Fibroblast of lung (primary cell): ENCODE measurements at regions not wholly inside any gene's neighbourhood (a gene's known extent, or its start where the extent isn't known, plus 50 kb on each side); places are given as distances from the start of the nearest gene placed in this dataset.

Source experiments
- DNase-seq, 2 donors: peaks; one replicate each; pipeline versions ENCODE4 v3.0.0 to v3.0.0-alpha.2; 2010; ENCODE audit warnings: low read depth in 2 of 2
- H2AFZ ChIP-seq: 2 replicates; pipeline ENCODE4 v1.5.1; 2012; ENCODE audit warnings: low read length, control low read depth, inconsistent platforms
- H3K27ac ChIP-seq: 2 replicates; pipeline ENCODE4 v1.5.1; 2011; ENCODE audit warnings: low read length, control low read depth; ENCODE audit not compliant: insufficient read depth
- H3K27me3 ChIP-seq: 2 replicates; pipeline ENCODE4 v1.5.1; 2011; ENCODE audit warnings: mild to moderate bottlenecking, low read length; ENCODE audit not compliant: control insufficient read depth, insufficient read depth
- H3K36me3 ChIP-seq: 2 replicates; pipeline ENCODE4 v1.5.1; 2011; ENCODE audit warnings: low read length; ENCODE audit not compliant: control insufficient read depth, insufficient read depth
- H3K4me1 ChIP-seq: 2 replicates; pipeline ENCODE4 v1.5.1; 2011; ENCODE audit warnings: low read length; ENCODE audit not compliant: control insufficient read depth, insufficient read depth; ENCODE audit errors: extremely low read depth
- H3K4me2 ChIP-seq: 2 replicates; pipeline ENCODE4 v1.5.1; 2011; ENCODE audit warnings: low read length, control low read depth; ENCODE audit not compliant: insufficient read depth; ENCODE audit errors: extremely low read depth
- H3K4me3 ChIP-seq, 4 experiments: fragments of 200-600 bp in 1 of 4; sonication (generic) in 1 of 4; replicated peaks in 1 of 4; 2 replicates each; pipeline ENCODE4 v1.5.1; 2011 to 2016; ENCODE audit warnings: low read length in 4 of 4, low read depth in 3 of 4, mild to moderate bottlenecking in 3 of 4, control low read depth in 2 of 4, inconsistent platforms in 1 of 4, mixed read lengths in 1 of 4; ENCODE audit not compliant: insufficient read depth in 1 of 4; ENCODE audit errors: control extremely low read depth in 1 of 4
- H3K79me2 ChIP-seq: 2 replicates; pipeline ENCODE4 v1.5.1; 2012; ENCODE audit warnings: mild to moderate bottlenecking, low read length, inconsistent platforms; ENCODE audit not compliant: control insufficient read depth, insufficient read depth
- H3K9ac ChIP-seq: 2 replicates; pipeline ENCODE4 v1.5.1; 2011; ENCODE audit warnings: mild to moderate bottlenecking, low read length, control low read depth; ENCODE audit not compliant: insufficient read depth
- H3K9me3 ChIP-seq: 2 replicates; pipeline ENCODE4 v1.5.1; 2012; ENCODE audit warnings: low read depth, low read length; ENCODE audit not compliant: control insufficient read depth, insufficient read depth
- H4K20me1 ChIP-seq: 2 replicates; pipeline ENCODE4 v1.5.1; 2011; ENCODE audit warnings: low read length; ENCODE audit not compliant: control insufficient read depth, insufficient read depth; ENCODE audit errors: extremely low read depth
- CTCF ChIP-seq, 2 donors: IDR thresholded peaks in 1 of 2; conservative IDR thresholded peaks in 1 of 2; 1 replicate in 1 of 2; 2 replicates in 1 of 2; pipeline ENCODE4 v1.5.1; 2011 to 2012; ENCODE audit warnings: low read length in 2 of 2, control low read depth in 1 of 2, inconsistent platforms in 1 of 2, low read depth in 1 of 2, mild to moderate bottlenecking in 1 of 2
- EZH2 ChIP-seq: IDR thresholded peaks from 2 replicates; pipeline ENCODE4 v1.5.1; 2012; ENCODE audit warnings: low read length, control low read depth, mild to moderate bottlenecking; ENCODE audit errors: missing control alignments

GRCh38 chr3:152671446-152672319 is 163.2 kb upstream of the P2RY1 start:
- no peak for DNase-seq
- H3K4me2 ChIP-seq = no peak overlapping the region
- no peaks in the 10 kb centered on the region for H3K79me2 ChIP-seq
- no peak overlapping the region for H2AFZ ChIP-seq
- no peak overlapping the region for H3K9ac ChIP-seq
- H3K4me3 ChIP-seq = no peak overlapping the region
- no peaks in the 10 kb centered on the region for H4K20me1 ChIP-seq
- no peaks in the 10 kb centered on the region for H3K36me3 ChIP-seq
- H3K9me3 ChIP-seq = no peaks in the 10 kb centered on the region
- TF ChIP-seq EZH2 (no peak), CTCF (conservative IDR thresholded peaks at IDR 0.05 in 1 of 2, IDR thresholded peaks at IDR 0.05 in 1 of 2; ENCODE audit: low read depth in 1 of 2, low read length in 2 of 2) (no peak)
- no peaks in the 10 kb centered on the region for H3K27me3 ChIP-seq
- no peaks in the 10 kb centered on the region for H3K4me1 ChIP-seq
- H3K27ac ChIP-seq = no peak overlapping the region

GRCh38 chr3:152672320-152672649 is 162.6 kb upstream of the P2RY1 start:
- Histone ChIP-seq H2AFZ (no peak overlapping the region), H3K4me1 (no peaks in the 10 kb centered on the region), H3K4me3 (no peak overlapping the region), H3K79me2 (no peaks in the 10 kb centered on the region), H3K9ac (no peak overlapping the region), H4K20me1 (no peaks in the 10 kb centered on the region), H3K27me3 (no peaks in the 10 kb centered on the region), H3K27ac (no peak overlapping the region), H3K4me2 (no peak overlapping the region), H3K36me3 (no peaks in the 10 kb centered on the region), H3K9me3 (no peaks in the 10 kb centered on the region)
- TF ChIP-seq EZH2 = no peak
- TF ChIP-seq CTCF (conservative IDR thresholded peaks at IDR 0.05 in 1 of 2, IDR thresholded peaks at IDR 0.05 in 1 of 2; ENCODE audit: low read depth in 1 of 2, low read length in 2 of 2) = no peak
- no peak for DNase-seq

GRCh38 chr3:152676810-152677379 is 158.0 kb upstream of the P2RY1 start:
- Histone ChIP-seq H3K79me2 (no peaks in the 10 kb centered on the region), H3K4me2 (no peak overlapping the region), H3K4me3 (no peak overlapping the region), H3K9me3 (no peaks in the 10 kb centered on the region), H4K20me1 (no peaks in the 10 kb centered on the region), H3K36me3 (no peaks in the 10 kb centered on the region), H3K9ac (no peak overlapping the region), H3K4me1 (no peaks in the 10 kb centered on the region), H3K27me3 (no peaks in the 10 kb centered on the region), H2AFZ (no peak overlapping the region), H3K27ac (no peak overlapping the region)
- DNase-seq = no peak
- TF ChIP-seq EZH2 (no peak), CTCF (conservative IDR thresholded peaks at IDR 0.05 in 1 of 2, IDR thresholded peaks at IDR 0.05 in 1 of 2; ENCODE audit: low read depth in 1 of 2, low read length in 2 of 2) (no peak)
